ENCODE measurements at regions not wholly inside any gene's neighbourhood (a gene's known extent, or its start where the extent isn't known, plus 50 kb on each side); places are given as distances from the start of the nearest gene placed in this dataset.

- TF ChIP-seq CTCF (conservative IDR thresholded peaks at IDR 0.05; ENCODE audit: low read depth in 2 of 2) (no peak), CREB1 (CRISPR knock-in tag; IDR thresholded peaks at IDR 0.05; ENCODE audit: low read depth) (no peak), REST (IDR thresholded peaks at IDR 0.05; ENCODE audit: unreplicated experiment) (no peak), POLR2AphosphoS5 (IDR thresholded peaks at IDR 0.05; ENCODE audit: low read depth) (no peak), NANOG (IDR thresholded peaks at IDR 0.05; ENCODE audit: borderline replicate concordance) (no peak), EZH2phosphoT487 (IDR thresholded peaks at IDR 0.05; ENCODE audit: unreplicated experiment) (no peak), ZNF114 (CRISPR knock-in tag; IDR thresholded peaks at IDR 0.05) (no peak)
Observed at GRCh38 chr2:133732059-133732458, 163.8 kb upstream of the NCKAP5 start.

Data from GM23338 (cell line).